ENCODE measurements at regions not wholly inside any gene's neighbourhood (a gene's known extent, or its start where the extent isn't known, plus 50 kb on each side); places are given as distances from the start of the nearest gene placed in this dataset.

- H3K4me1 ChIP-seq (ENCODE audit: control insufficient read depth in 2 of 2, insufficient read depth in 2 of 2, low read length in 2 of 2): no peaks in the 10 kb centered on the region
- no peak overlapping the region for H3K9ac ChIP-seq (ENCODE audit: low read length)
- ChIA-PET POLR2A (no interaction called here), CTCF (no interaction called here)
- no peaks in the 10 kb centered on the region for H4K20me1 ChIP-seq (ENCODE audit: control insufficient read depth, insufficient read depth, low read length, poor library complexity, severe bottlenecking)
- Mint-ChIP-seq H3K4me1 (no peaks in the 10 kb centered on the region), H3K27ac (no peak overlapping the region), H3K9me3 (ENCODE audit: insufficient read depth) (no peaks in the 10 kb centered on the region), H3K27me3 (peaks cover 17% of the 10 kb centered on the region), H3K4me3 (no peak overlapping the region)
- no peak overlapping the region for H3K27ac ChIP-seq (ENCODE audit: low read length in 2 of 2)
- H3K4me3 ChIP-seq (ENCODE audit: control extremely low read depth in 1 of 5, extremely low read depth in 1 of 5, insufficient read depth in 1 of 5, low read depth in 2 of 5, low read length in 4 of 5): no peak overlapping the region
- H3K9me3 ChIP-seq (ENCODE audit: control extremely low read depth in 1 of 3, control insufficient read depth in 2 of 3, insufficient read depth in 1 of 3, low read length in 2 of 3): peaks cover 0 to 7% (median 0%) of the 10 kb centered on the region in 3 donors
- no peak for DNase-seq
- WGBS (ENCODE audit: insufficient coverage): 88% methylated on average over 5 of the region's 7 CpGs
- TF ChIP-seq CTCF (IDR thresholded peaks at IDR 0.05) (no peak), EZH2 (IDR thresholded peaks at IDR 0.05; ENCODE audit: borderline replicate concordance, insufficient read depth, low read depth, low read length, poor library complexity, severe bottlenecking) (no peak)
- no peak for ATAC-seq (ENCODE audit: low read depth)
- no peak overlapping the region for H2AFZ ChIP-seq (ENCODE audit: insufficient read depth, low read depth, low read length, poor library complexity, severe bottlenecking)
- no peaks in the 10 kb centered on the region for H3K27me3 ChIP-seq (replicated peaks in 1 of 4; ENCODE audit: control extremely low read depth in 1 of 4, control insufficient read depth in 3 of 4, insufficient read depth in 4 of 4, low read length in 3 of 4)
- no peaks in the 10 kb centered on the region for H3K79me2 ChIP-seq (ENCODE audit: control insufficient read depth, insufficient read depth, low read length)
- H3K4me2 ChIP-seq (replicated peaks; ENCODE audit: low read depth, low read length, poor library complexity, severe bottlenecking): no peak overlapping the region
- intact Hi-C loops (cut with micrococcal nuclease): no loop called here
- no peaks in the 10 kb centered on the region for H3K36me3 ChIP-seq (replicated peaks in 1 of 2; ENCODE audit: control extremely low read depth in 1 of 2, control insufficient read depth in 1 of 2, extremely low read depth in 1 of 2, insufficient read depth in 2 of 2, low read length in 1 of 2)
Measured at GRCh38 chr22:49104434-49104833, 723.2 kb downstream of the BRD1 start.

- ATAC-seq (ENCODE audit: low read depth) (no peak), DNase-seq (no peak)
- H3K4me1 ChIP-seq (ENCODE audit: control insufficient read depth in 2 of 2, insufficient read depth in 2 of 2, low read length in 2 of 2): no peaks in the 10 kb centered on the region
- 94% methylated on average over 3 of the region's 15 CpGs for WGBS (ENCODE audit: insufficient coverage)
- H3K9me3 ChIP-seq (ENCODE audit: control extremely low read depth in 1 of 3, control insufficient read depth in 2 of 3, insufficient read depth in 1 of 3, low read length in 2 of 3): peaks cover 0 to 7% (median 0%) of the 10 kb centered on the region in 3 donors
- H3K27me3 Mint-ChIP-seq: peaks cover 17% of the 10 kb centered on the region
- no peaks in the 10 kb centered on the region for H4K20me1 ChIP-seq (ENCODE audit: control insufficient read depth, insufficient read depth, low read length, poor library complexity, severe bottlenecking)
- H2AFZ ChIP-seq (ENCODE audit: insufficient read depth, low read depth, low read length, poor library complexity, severe bottlenecking): no peak overlapping the region
- intact Hi-C loops (cut with micrococcal nuclease): no loop called here
- no peaks in the 10 kb centered on the region for H3K4me1 Mint-ChIP-seq
- H3K79me2 ChIP-seq (ENCODE audit: control insufficient read depth, insufficient read depth, low read length): no peaks in the 10 kb centered on the region
- H3K9me3 Mint-ChIP-seq (ENCODE audit: insufficient read depth): no peaks in the 10 kb centered on the region
- POLR2A ChIA-PET: no interaction called here
- H3K27ac ChIP-seq (ENCODE audit: low read length in 2 of 2): no peak overlapping the region
- no peak overlapping the region for H3K4me2 ChIP-seq (replicated peaks; ENCODE audit: low read depth, low read length, poor library complexity, severe bottlenecking)
- no peak overlapping the region for H3K27ac Mint-ChIP-seq
- no peaks in the 10 kb centered on the region for H3K27me3 ChIP-seq (replicated peaks in 1 of 4; ENCODE audit: control extremely low read depth in 1 of 4, control insufficient read depth in 3 of 4, insufficient read depth in 4 of 4, low read length in 3 of 4)
- H3K4me3 ChIP-seq (ENCODE audit: control extremely low read depth in 1 of 5, extremely low read depth in 1 of 5, insufficient read depth in 1 of 5, low read depth in 2 of 5, low read length in 4 of 5): no peak overlapping the region
- H3K36me3 ChIP-seq (replicated peaks in 1 of 2; ENCODE audit: control extremely low read depth in 1 of 2, control insufficient read depth in 1 of 2, extremely low read depth in 1 of 2, insufficient read depth in 2 of 2, low read length in 1 of 2): no peaks in the 10 kb centered on the region
- CTCF ChIA-PET: no interaction called here
- TF ChIP-seq EZH2 (IDR thresholded peaks at IDR 0.05; ENCODE audit: borderline replicate concordance, insufficient read depth, low read depth, low read length, poor library complexity, severe bottlenecking) (no peak), CTCF (IDR thresholded peaks at IDR 0.05) (no peak)
- H3K4me3 Mint-ChIP-seq: no peak overlapping the region
- no peak overlapping the region for H3K9ac ChIP-seq (ENCODE audit: low read length)
Measured at GRCh38 chr22:49103314-49104059, 724.2 kb downstream of the BRD1 start.
